IPS DF 4.7 (cell line): ENCODE measurements at regions not wholly inside any gene's neighbourhood (a gene's known extent, or its start where the extent isn't known, plus 50 kb on each side); places are given as distances from the start of the nearest gene placed in this dataset.

ENCODE experiments used
- DNase-seq: peaks from one replicate; pipeline ENCODE4 v3.0.0-alpha.2; 2013; ENCODE audit warnings: low spot score; ENCODE audit errors: extremely low read depth

DNA sequence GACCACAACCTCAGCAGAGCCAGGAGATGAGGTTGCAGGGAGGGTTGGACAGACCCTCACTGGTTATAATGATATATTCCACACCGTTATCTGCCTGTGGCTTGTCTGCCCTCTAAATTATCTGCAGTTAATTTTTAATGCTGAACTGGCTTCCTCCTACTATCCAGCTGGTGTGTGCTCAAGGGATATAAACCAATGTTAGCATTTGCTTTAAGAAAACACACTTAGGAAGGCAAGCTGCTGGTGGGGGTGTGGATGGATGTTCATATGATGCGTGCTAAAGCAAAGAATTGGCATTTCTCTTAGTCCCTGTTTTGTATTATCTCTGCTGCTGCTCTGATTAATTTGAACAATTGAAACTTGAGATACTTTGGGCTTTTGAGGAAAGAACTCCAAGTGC lies 132.2 kb upstream of the NPVF start:
- no peak for DNase-seq

- DNase-seq: no peak
These were observed 133.1 kb upstream of the NPVF start for GRCh38 chr7:25361387-25361786.

DNA sequence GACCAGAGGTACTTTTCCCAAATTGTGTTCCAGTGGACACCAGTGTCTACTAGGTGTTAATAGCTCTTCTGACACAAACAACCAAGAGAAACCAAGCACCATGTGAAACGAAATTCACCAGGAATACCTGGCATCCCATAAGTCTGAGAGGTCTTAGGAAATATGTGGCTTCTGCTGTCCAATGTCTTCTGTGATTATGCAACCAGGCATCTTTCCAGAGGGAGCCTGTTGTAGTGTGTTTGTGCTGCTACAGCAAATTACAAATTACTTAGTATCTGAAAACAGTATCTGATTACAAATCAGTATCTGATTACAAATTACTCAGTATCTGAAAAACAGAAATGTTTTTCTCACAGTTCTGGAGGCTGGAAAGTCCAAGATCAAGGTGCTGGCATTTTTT lies 133.6 kb upstream of the NPVF start:
- no peak for DNase-seq

DNA sequence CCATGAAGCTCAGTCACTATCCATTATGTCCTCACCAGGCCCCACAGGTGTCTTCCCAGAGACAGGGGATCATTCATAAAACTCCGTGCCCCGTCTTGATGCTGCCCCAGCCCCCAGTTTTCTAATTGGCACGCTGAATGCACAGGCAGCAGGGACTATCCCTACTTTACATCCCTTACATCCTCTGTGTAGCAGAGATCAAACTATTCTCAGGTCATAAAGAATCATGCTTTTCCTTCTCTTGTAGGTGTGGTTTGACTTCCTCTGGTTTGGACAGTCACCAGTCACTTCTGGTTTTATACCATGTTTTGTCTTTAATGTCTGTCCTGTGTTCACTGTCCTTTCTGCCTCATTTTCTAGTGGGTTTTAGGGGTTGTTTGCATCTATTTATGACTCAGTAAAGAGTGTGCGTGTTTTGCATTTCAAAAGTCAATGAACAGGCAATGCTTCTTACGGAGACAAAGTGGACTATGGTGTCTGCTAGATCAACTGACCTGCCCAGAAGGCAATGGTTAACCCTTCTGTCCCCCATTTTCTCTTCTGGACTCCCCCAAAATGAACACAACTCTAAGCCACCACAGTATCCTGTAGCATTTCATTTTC lies 140.4 kb upstream of the NPVF start:
- DNase-seq: no peak

GRCh38 chr7:25369786-25370185 lies 141.5 kb upstream of the NPVF start:
- no peak for DNase-seq

- no peak for DNase-seq
These were observed 143.7 kb upstream of the NPVF start for GRCh38 chr7:25371972-25372371.

DNA sequence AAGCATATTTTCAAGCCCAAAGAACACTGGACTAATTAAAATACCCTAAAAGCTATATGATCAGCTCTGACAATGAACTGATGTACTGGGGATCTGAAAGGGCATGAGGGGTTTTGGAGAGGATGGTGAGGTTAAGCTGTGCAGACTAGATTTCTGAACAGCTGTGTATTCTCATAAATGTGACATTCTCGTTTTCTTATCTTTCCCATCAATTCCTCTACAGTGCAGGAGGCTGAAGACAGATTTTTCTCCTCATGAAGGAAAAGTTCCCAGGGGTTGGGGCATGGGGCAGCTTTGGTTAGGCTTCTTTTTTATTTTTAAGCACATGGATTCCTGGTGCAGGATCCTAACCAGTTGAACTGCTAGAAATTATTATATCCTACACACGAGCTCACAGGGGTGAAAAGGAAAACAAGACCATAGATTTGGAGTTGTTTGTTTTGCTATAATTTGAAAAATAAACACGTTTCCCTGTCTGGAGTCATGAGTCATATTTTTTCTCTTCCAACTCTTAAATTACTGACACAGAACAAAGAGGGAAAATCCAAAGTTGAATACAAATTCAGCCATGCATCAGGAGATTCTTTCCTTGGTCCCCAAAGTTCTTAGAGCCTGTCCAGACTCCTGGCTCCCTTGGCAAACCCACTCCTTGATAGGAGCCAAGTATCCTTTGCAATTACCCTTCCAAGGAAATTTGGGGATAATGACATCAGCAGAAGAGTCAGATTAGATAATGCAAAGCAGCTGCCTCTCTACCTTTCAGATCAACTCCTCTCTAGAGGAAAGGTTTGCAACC lies 147.7 kb upstream of the NPVF start:
- DNase-seq: no peak

GRCh38 chr7:25379351-25380300 lies 151.3 kb upstream of the NPVF start:
- DNase-seq: no peak

- DNase-seq: no peak
These were observed 153.7 kb upstream of the NPVF start for GRCh38 chr7:25381818-25382589.

DNA sequence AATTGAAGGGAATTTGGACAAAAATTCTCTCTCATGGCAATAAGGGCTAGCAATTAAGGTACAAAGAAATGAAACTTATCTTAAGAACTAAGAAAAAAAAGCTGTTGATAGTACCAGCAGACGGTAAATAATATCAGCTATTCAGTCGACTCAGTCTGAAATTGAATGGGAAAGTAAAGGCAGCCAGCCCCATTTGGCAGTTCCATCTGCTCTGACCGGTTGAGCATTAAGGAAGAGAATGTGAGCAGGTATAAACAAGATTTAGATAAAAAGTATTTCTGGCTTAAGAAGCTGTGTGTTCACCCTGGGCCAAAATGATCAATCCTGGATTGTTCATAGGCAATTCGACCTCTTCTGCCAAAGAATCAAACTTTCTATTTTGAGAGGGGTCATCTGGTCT lies 154.6 kb upstream of the NPVF start:
- DNase-seq: no peak

- no peak for DNase-seq
These were observed 155.1 kb upstream of the NPVF start for GRCh38 chr7:25383402-25383801.

GRCh38 chr7:25384788-25385505 lies 156.7 kb upstream of the NPVF start:
- no peak for DNase-seq

- no peak for DNase-seq
These were observed 157.3 kb upstream of the NPVF start for GRCh38 chr7:25385506-25386136.

DNA sequence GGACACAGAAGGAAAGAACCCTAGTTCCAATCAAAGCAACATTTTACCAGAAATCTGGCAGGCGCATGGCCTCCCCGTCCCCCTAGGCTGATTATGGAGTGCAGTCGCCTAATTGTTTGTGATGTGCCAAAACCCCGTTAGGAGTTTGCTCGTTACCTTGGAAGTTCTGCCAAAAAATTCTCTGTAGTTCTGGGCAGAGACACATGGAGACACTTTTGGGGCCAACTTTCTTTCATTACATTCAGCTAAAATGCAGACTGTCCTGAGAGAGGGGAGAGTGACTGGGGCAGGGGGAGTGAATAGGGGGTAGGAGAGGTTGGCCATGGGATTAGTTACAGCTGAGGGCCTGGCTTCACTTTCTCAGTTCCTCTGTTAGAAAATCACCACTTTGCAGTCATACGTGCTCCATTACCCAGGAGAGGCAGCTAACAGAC lies 158.0 kb upstream of the NPVF start:
- DNase-seq: no peak

DNA sequence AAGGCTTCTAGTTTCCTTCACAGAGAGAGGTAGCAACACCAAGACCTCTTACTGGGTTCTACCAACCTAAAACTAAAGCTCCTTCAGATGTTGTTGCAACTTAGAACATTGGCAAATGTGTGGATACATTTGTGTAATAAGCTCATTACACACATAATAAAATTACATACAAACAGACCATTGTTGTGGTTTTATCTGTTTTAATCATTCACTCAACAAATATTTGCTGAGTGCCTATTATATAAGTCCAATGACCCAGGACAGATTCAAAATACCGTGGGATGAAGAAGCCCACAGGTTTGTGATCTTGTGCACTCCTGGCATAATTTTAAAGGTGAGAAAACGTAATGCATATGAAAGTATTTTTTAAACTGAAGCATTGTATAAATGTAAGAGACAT lies 160.4 kb upstream of the NPVF start:
- no peak for DNase-seq

DNA sequence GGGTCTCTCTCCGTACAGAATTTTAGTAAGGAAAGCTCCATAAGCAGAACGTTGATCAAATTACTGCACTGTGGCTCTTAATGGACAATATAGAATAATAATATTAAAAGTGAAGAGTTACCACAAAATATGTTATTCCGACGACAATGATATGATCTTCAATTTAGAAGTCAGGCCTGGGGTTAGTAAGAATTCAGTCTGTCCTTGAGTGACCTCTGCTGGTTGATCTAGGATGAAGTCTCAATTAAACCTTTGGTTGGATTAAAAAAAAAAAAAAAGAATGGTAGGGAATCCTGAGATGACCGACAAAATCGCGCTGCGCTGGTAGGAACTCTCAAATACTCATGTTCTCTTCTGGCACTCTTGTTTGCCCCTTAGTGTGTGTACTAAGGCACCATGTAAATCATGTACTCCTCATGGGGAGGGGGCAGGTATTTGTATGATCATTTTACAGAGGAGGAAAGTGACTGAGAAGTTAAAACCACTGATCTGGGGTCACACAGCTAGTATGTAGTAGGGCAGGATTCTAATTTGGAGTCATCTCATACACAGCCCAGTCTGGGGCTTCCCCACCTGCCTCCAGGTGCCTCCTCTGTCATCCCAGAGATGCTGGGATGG lies 161.3 kb upstream of the NPVF start:
- DNase-seq: no peak

DNA sequence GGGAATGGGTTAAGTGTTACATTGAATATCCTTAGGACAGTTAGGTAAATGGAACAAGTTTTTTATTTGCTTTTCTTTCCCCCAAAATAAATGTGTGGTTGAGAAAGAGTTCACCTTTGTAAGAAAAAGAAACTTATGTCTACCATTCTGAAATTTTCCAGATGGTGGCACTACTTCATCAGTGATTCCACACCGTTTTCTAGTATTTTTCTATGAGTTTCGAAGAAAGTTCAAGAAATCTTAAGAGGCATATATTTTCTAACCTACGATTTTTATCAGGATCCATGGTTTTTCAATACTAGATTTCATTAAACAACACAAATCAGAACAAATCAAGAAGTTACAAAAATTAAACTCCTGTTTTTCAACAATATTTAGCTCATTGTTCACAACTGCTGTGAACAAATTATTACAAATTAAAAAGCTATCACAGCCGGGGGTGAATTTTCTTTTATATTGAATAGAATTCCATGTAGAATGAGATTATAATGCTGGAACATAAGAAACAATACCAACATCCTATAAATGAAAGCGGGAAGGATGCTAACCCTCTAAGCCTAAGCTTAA lies 163.1 kb upstream of the NPVF start:
- no peak for DNase-seq

DNA sequence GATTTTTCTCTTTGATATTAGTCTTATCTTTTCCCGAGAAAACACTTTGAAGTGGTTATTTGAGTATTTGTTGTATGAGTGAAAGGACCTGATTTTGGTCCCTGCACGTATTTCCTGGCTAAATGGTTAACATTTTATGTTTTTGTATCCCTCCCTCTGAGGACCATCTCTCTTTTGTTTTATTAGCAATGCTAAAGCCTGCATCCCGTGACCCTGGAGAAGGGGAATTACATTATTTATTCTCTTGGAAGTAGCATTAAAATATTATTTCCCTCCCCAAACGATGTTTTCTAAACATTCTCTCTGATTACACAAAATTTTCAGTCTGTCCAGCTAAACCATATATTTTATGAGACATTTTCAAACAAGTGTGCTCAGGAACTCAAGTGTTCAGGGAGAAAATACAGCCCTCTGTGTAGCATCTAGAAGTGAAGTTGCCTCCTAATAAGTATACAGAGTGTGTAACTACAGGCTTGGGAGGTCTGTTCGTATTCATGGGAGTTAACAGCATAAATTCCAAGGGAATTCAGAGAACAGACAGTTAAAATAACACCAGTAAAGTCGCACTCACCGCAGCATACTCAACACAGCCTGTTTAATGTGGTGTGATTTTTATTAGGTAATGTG lies 163.8 kb upstream of the NPVF start:
- no peak for DNase-seq
